ENCODE measurements at regions not wholly inside any gene's neighbourhood (a gene's known extent, or its start where the extent isn't known, plus 50 kb on each side); places are given as distances from the start of the nearest gene placed in this dataset.

DNA sequence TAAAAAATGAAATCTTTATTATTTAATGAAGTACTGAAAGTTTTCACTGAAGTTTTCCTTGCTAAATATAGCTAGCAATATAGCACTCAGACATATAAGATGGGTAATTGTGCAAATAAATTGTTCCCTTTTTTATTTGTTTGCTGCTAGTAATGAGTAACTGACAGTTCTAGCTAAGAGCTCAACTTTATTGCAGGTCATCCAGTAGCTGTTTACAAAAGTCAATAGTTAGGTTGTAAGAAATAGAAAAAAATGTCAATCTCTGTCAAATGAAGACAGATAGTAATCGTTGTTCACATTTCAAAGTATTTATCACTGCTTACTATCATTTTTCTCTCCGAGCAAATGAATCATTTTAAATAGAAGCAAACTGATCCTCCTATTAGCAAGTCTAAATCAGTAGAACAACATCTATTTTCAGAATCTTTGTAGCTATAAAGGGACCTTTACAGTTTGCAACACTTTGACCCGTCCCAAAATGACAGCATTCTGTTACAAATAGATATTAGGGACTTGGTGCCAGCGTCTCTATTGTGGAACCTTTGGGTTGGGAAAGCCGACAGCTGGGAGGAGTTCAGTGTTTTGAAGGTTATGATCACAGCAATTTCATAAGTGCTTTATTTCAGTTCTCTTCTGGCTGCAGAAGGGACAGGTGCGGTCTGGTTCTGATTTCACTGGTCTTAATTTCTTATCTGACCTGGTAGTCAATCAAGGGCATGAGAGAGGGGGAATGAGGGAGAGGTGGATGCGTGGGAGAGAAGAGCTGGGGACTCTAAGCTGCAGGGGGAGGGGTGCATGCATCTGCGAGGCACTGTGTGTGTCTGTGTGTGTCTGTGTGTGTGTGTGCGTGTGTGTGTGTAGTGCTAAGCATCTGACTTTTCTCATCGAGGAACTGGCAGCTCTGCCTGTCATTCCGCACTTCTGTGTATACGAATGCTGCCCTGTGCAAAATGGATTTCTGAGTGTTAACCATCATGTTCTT lies 227.9 kb upstream of the PITX2 start:
- Histone ChIP-seq H3K4me1 (0 out of 3 replicates have a peak, but pooled peaks cover 2% of the 10 kb centered on the region), H3K9me3 (no peaks in the 10 kb centered on the region), H3K4me2 (no peak overlapping the region), H3K4me3 (no peak overlapping the region), H3K27ac (no peak overlapping the region)
- 29% methylated on average over 12 of the region's 12 CpGs for WGBS (ENCODE audit: missing lambda C conversion rate)
- POLR2A ChIA-PET: no interaction called here
- ATAC-seq: no peak
- no peak for DNase-seq (ENCODE audit: low read depth in 1 of 2, low spot score in 1 of 2)
- FAIRE-seq: no peak
- TF ChIP-seq, protein P1, sequence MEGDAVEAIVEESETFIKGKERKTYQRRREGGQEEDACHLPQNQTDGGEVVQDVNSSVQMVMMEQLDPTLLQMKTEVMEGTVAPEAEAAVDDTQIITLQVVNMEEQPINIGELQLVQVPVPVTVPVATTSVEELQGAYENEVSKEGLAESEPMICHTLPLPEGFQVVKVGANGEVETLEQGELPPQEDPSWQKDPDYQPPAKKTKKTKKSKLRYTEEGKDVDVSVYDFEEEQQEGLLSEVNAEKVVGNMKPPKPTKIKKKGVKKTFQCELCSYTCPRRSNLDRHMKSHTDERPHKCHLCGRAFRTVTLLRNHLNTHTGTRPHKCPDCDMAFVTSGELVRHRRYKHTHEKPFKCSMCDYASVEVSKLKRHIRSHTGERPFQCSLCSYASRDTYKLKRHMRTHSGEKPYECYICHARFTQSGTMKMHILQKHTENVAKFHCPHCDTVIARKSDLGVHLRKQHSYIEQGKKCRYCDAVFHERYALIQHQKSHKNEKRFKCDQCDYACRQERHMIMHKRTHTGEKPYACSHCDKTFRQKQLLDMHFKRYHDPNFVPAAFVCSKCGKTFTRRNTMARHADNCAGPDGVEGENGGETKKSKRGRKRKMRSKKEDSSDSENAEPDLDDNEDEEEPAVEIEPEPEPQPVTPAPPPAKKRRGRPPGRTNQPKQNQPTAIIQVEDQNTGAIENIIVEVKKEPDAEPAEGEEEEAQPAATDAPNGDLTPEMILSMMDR (IDR thresholded peaks at IDR 0.05): no peak
- no peak for TF ChIP-seq NPAS2 (CRISPR knock-in tag; IDR thresholded peaks at IDR 0.05; ENCODE audit: borderline replicate concordance)
- TF ChIP-seq MYC (IDR thresholded peaks at IDR 0.05; ENCODE audit: borderline replicate concordance, low read length): no peak
- TF ChIP-seq KDM5A (IDR thresholded peaks at IDR 0.05): no peak
- no peak for TF ChIP-seq BHLHE40 (IDR thresholded peaks at IDR 0.05; ENCODE audit: low read depth, low read length)
- TF ChIP-seq, protein P2, sequence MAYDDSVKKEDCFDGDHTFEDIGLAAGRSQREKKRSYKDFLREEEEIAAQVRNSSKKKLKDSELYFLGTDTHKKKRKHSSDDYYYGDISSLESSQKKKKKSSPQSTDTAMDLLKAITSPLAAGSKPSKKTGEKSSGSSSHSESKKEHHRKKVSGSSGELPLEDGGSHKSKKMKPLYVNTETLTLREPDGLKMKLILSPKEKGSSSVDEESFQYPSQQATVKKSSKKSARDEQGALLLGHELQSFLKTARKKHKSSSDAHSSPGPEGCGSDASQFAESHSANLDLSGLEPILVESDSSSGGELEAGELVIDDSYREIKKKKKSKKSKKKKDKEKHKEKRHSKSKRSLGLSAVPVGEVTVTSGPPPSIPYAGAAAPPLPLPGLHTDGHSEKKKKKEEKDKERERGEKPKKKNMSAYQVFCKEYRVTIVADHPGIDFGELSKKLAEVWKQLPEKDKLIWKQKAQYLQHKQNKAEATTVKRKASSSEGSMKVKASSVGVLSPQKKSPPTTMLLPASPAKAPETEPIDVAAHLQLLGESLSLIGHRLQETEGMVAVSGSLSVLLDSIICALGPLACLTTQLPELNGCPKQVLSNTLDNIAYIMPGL (CRISPR knock-in tag; IDR thresholded peaks at IDR 0.05; ENCODE audit: borderline replicate concordance): no peak
- no peak for TF ChIP-seq JUN (IDR thresholded peaks at IDR 0.05)
- TF ChIP-seq HDAC2 (IDR thresholded peaks at IDR 0.05): no peak
- TF ChIP-seq RAD21 (conservative IDR thresholded peaks at IDR 0.05 in 1 of 2, IDR thresholded peaks at IDR 0.05 in 1 of 2): no peak
- TF ChIP-seq RFX5 (IDR thresholded peaks at IDR 0.05): no peak
- no peak for TF ChIP-seq NR3C1 (IDR thresholded peaks at IDR 0.05)
- TF ChIP-seq PHF8 (IDR thresholded peaks at IDR 0.05; ENCODE audit: borderline replicate concordance, low read depth): no peak
- TF ChIP-seq RCOR1 (IDR thresholded peaks at IDR 0.05; ENCODE audit: low read depth, low read length): no peak
- TF ChIP-seq, protein P3, sequence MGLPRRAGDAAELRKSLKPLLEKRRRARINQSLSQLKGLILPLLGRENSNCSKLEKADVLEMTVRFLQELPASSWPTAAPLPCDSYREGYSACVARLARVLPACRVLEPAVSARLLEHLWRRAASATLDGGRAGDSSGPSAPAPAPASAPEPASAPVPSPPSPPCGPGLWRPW (IDR thresholded peaks at IDR 0.05): no peak
- no peak for TF ChIP-seq RARB (CRISPR knock-in tag; IDR thresholded peaks at IDR 0.05)
- CTCF ChIA-PET: no interaction called here

DNA sequence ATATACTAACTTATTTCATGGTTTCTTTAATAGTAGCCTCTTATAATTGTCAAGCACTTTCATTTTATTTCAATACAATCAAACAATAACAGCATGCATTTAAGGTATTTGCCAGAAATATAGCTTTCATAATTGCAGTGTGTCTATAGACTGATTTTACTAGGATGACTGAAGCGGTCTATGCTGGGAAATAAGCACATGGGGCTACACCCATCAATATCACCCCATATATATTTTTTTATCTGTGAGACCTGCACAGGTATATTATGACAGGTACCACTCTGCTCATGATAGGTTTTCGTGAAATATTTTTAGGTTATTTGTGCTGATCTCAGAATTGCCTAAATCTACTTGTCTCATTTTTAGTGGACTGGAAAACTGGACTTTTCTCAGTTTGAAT lies 229.1 kb upstream of the PITX2 start:
- H3K27ac ChIP-seq: no peak overlapping the region
- 0 out of 3 replicates have a peak, but pooled peaks cover 2% of the 10 kb centered on the region for H3K4me1 ChIP-seq
- DNase-seq (ENCODE audit: low read depth in 1 of 2, low spot score in 1 of 2) (no peak), FAIRE-seq (no peak), ATAC-seq (no peak)
- ChIA-PET CTCF (no interaction called here), POLR2A (no interaction called here)
- TF ChIP-seq CHD2 (IDR thresholded peaks at IDR 0.05; ENCODE audit: low read length, partially characterized antibody): no peak
- no peak for TF ChIP-seq ZC3H11A (IDR thresholded peaks at IDR 0.05)
- TF ChIP-seq GATA3 (IDR thresholded peaks at IDR 0.05; ENCODE audit: borderline replicate concordance): no peak
- TF ChIP-seq CHD4 (IDR thresholded peaks at IDR 0.05; ENCODE audit: borderline replicate concordance): no peak
- TF ChIP-seq, protein P4, sequence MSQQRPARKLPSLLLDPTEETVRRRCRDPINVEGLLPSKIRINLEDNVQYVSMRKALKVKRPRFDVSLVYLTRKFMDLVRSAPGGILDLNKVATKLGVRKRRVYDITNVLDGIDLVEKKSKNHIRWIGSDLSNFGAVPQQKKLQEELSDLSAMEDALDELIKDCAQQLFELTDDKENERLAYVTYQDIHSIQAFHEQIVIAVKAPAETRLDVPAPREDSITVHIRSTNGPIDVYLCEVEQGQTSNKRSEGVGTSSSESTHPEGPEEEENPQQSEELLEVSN (IDR thresholded peaks at IDR 0.05; ENCODE audit: borderline replicate concordance, low read depth): no peak
- TF ChIP-seq, protein P5, sequence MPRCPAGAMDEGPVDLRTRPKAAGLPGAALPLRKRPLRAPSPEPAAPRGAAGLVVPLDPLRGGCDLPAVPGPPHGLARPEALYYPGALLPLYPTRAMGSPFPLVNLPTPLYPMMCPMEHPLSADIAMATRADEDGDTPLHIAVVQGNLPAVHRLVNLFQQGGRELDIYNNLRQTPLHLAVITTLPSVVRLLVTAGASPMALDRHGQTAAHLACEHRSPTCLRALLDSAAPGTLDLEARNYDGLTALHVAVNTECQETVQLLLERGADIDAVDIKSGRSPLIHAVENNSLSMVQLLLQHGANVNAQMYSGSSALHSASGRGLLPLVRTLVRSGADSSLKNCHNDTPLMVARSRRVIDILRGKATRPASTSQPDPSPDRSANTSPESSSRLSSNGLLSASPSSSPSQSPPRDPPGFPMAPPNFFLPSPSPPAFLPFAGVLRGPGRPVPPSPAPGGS (IDR thresholded peaks at IDR 0.05): no peak
- TF ChIP-seq HOXA7 (CRISPR knock-in tag; IDR thresholded peaks at IDR 0.05): no peak
- no peak for TF ChIP-seq TFCP2L1 (CRISPR knock-in tag; IDR thresholded peaks at IDR 0.05)
- no peak for TF ChIP-seq ZFP36 (IDR thresholded peaks at IDR 0.05; ENCODE audit: borderline replicate concordance, partially characterized antibody)
- no peak for TF ChIP-seq RFX5 (IDR thresholded peaks at IDR 0.05)
- TF ChIP-seq PHF8 (IDR thresholded peaks at IDR 0.05; ENCODE audit: borderline replicate concordance, low read depth): no peak
- no peak for TF ChIP-seq HEYL (CRISPR knock-in tag; IDR thresholded peaks at IDR 0.05)
- TF ChIP-seq ZNF302 (CRISPR knock-in tag; IDR thresholded peaks at IDR 0.05): no peak
- no peak overlapping the region for H3K4me3 ChIP-seq
- H3K4me2 ChIP-seq: no peak overlapping the region
- WGBS (ENCODE audit: missing lambda C conversion rate): 52% methylated on average over 2 of the region's 2 CpGs
- H3K9me3 ChIP-seq: no peaks in the 10 kb centered on the region
